Stimulated activated CD4-positive, alpha-beta T cell treated with anti-CD3 and anti-CD28 coated beads, Interleukin-1b, Interleukin-23, amount 100 ng/mL, for 1 hour (primary cell): ENCODE measurements at regions not wholly inside any gene's neighbourhood (a gene's known extent, or its start where the extent isn't known, plus 50 kb on each side); places are given as distances from the start of the nearest gene placed in this dataset.
"Not testable (repeated sequence)": the region's sequence is repeated elsewhere in the genome, so short reads cannot be mapped to it uniquely, and the experiment has no call there.

ENCODE experiments used
- DNase-seq, 2 donors: peaks; one replicate each; pipeline ENCODE4 v3.0.0-alpha.2; 2020; ENCODE audit warnings: low read depth in 2 of 2

DNA sequence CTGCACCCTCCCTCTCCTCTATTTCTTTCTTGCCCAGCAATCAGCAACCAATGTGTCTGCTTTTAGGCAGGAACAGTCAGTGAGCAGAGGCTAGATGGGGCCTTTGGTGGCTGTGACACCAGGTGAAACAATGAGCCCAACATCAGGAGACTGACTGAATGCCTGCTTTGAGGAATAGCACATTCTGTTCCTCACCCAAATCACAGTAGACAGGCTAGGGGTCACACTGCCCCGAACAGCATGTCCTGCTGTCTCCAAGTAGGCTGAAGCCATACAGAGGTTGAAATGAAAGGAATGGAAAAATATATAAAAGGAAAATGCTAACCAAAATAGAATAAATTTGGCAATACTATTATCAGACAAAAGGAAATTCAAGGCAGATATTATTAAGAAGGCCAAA is 122.5 kb upstream of the GDNF start:
- DNase-seq: no peak

DNA sequence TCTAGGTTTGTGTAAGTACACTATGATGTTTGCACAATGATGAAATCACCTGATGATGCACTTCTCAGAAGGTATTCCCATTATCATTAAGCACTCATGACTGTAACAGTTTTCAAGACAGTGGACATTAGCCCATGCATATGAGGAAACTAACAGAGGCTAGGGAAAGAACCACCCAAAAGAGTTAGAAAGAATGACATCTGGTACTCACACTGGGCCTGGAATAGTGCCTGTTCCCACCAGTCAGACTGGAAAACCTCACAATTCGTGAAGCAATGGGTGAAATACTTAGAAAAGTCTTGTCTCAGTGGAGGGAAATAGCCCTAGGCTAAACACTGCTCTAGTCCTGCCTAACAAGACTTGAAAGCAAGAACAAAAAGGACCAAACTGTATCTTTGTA is 117.4 kb upstream of the GDNF start:
- no peak for DNase-seq

DNA sequence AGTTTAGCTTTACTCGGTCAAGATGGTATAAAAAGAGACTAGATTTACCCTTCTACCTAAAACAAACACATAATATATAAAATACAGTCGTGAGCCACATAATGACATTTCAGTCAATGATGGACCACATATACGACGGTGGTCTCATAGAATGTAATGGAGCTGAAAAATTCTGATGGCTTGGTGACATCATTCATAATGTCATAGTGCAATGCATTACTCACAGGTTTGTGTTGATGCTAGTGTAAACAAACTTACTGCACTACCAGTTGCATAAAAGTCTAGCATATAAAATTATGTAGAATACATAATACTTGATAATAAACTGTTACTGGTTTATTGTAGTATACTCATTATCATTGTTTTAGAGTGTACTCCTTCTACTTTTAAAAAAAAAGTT is 115.9 kb upstream of the GDNF start:
- no peak for DNase-seq

DNA sequence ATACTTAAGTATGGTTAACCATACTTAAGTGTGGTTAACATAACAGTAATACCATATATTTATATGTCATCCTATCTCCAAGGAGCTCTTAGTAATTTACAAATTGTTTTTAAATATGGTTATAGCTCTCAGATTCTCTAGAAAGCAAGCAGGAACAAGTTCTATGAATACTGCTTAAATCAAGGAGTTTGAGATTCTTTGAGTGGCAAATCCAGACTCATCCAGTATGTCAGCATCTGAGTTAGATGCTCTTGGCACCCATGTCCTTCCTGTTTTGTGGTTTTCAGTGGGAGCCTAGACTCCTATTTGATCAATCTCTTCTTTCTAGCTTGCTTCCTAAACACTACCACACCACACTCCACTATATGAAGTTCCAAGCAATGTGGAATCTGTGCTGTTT is 114.7 kb upstream of the GDNF start:
- no peak for DNase-seq

GRCh38 chr5:37951946-37952721 is 112.3 kb upstream of the GDNF start:
- no peak for DNase-seq

DNA sequence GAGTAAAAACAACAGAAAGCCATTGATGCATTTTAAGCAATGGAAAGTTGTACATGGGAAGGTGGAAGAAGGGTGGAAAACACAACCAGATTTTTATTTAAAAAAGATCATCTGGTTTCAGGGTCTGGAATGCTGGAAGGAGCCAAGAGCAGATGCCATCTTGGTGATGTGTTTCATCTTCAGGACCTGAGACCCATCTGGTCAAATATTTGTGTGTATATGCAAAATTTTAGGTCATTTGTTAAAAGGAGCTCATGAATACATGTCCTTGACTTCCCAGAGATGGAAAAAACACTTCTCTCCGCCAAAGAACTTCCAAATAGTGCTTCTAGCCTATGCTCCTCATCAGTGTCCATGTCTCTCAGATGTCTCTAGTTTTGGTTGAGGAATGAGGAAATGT is 110.6 kb upstream of the GDNF start:
- DNase-seq: no peak

DNA sequence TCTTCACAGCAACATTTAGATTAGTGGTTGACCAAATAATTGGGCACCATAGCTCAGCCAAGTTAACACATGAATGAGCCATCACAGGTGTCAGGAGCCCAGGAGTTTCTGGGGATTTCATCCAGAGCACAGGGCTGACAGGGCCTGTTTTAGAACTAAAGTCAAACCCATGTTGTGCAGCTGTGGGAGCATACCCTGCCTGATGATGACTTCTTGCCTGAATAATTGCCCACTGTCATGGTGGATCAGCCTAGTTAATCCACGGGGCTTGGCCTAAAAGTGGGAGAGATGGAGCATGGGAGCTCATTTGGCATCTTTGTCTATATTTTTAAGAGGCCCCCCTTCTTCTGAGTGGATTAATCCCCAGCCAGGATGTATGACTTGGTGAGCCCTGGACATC is 105.6 kb upstream of the GDNF start:
- DNase-seq: no peak

DNA sequence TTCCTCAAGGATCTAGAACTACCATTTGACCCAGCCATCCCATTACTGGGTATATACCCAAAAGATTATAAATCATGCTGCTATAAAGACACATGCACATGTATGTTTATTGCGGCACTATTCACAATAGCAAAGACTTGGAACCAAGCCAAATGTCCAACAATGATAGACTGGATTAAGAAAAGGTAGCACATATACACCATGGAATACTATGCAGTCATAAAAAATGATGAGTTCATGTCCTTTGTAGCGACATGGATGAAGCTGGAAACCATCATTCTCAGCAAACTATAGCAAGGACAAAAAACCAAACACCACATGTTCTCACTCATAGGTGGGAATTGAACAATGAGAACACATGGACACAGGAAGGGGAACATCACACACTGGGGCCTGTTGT is 103.3 kb upstream of the GDNF start:
- DNase-seq: not testable (repeated sequence)

DNA sequence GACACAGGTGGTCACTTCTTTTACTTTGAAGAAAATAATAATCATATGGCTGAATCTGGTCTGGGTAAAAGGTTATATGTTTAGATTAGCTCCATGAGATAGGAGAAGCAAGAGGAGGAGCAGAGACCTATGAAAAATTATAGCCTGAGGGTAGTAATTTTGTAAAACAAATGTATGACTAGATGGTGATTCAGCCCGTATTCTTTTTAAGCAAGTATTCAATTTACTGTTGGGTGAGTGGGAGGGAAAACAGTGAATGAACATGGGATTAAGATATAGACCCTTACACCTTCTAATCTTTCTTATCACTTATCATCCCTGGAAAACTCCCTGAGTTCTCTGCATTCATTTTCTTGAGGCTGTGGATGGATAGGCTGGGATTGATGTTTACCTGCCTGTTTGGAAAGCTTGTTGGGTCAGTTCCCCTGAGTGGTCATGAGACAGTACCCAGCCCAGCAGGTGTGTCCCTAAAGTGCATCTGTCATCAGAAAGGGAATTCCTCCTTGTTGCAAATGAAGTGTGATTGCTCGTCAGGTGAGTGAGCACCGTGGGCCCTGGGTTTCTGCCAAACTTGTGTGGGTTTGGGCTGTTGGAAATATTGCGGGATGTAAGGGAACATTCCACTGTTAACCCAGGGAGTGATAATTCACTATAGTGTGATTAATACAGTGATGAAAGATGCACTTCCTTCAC is 101.2 kb upstream of the GDNF start:
- no peak for DNase-seq

DNA sequence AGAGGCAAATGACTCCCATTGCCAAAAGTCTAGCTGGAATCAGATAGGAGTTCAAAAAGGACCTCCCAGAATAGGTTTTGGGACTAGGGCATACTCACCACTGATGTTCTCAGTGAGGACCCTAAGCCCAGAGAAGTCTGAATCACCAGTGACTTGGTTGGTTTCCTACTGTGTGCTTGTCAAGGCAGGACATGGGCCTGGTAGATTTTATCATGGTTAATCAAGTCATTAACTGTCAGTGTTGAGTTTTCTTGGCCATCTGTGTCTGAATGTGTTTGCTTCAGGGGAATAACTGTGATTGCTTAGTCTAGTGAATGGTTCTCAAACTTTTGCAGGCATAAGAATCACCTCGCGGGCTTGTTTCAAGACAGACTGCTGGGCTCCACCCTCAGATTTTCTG is 99.0 kb upstream of the GDNF start:
- DNase-seq: no peak

- DNase-seq: no peak
These were observed 98.4 kb upstream of the GDNF start for GRCh38 chr5:37938076-37938852.

DNA sequence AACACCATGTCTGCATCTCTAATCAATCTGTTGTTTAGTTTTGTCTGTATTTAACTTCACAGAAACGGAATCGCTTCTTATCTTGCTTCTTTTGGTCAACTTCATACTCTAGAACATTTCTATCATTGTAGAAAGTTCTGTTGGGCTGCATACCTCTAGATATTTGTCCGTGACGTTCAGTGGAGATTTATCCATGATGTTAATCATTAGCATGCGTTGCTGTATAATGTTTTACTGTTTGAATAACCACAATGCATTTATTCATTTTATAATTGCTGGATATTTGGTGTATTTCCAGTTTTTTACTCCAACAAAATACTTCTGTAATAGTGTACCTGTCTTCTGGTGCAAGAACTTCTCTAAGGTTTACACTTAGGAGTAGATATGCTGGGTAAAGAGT is 96.2 kb upstream of the GDNF start:
- no peak for DNase-seq

DNA sequence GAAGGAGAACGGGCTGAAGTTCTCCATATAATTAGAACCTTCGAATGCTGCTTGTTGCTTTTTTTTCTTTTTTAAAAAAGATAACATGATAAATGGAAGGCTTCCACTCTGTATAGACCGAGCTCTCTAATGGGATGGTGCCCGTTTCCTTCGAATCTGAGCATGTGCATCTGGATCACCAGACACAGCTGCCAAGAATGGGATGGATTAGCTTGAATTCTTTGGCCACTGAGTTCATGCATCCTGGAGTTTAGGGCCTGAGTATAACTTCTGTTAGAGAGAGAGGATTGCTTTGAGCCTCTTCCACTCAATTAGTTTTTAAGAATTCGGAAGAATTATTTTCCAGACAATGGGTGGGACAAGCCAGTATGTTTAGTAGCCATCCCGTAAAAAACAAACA is 93.7 kb upstream of the GDNF start:
- no peak for DNase-seq

GRCh38 chr5:37932450-37932849 is 92.6 kb upstream of the GDNF start:
- DNase-seq: no peak

- DNase-seq: no peak
These were observed 91.7 kb upstream of the GDNF start for GRCh38 chr5:37931541-37931940.

DNA sequence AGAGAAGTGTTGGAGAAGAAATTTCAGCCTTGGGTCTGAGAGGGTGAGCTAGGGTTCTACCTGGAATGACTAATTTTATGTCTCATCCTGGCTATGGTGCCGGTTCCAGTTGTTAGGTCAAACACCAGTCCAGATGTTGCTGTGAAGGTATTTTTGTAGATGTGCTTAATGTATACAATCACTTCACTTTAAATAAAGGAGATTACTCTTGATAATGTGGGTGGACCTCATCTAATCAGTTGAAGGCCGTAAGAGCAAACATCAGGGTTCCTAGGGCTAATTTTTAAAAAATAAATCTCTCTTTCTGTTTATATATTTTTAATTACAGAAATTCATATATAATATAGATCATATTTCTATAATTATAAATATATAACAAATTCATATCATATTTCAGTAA is 90.5 kb upstream of the GDNF start:
- no peak for DNase-seq

DNA sequence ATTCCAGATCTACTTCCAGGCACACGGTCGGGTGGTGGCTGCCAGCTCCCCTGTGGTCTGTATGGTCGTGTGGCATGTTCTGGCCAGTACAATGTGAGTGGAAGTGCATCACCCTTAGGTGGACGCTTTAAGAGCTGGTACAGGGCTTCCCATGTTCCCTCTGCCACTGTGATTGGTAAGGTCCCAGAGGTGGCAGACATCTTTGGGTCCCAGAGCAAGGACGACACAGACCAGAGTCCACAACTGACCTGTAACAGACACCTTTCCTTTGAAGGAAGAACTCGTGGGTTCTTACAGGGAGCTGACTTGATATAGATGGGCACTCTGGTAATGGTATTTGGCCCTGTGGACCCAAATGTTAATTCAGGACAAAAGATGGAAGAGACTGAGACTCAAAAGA is 90.0 kb upstream of the GDNF start:
- no peak for DNase-seq

DNA sequence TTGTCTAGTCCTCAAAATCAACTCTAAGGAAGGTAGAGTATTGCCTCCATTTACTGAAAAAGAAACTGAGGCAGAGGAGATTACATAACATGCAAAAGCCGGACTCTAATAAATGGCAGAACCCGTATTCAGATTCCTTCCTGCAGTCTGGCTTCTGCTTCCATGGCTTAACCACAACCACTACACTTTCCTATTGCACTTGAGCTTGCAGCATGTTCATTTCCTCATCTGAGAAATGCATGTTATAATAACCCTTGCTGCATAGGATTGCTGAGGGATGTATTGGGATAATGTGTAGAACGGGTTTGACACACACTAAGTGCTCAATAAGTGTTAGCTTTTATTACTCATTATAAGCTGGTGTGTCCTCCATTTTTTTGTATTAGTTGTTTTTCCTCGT is 87.9 kb upstream of the GDNF start:
- not testable (repeated sequence) for DNase-seq

- no peak for DNase-seq
These were observed 86.9 kb upstream of the GDNF start for GRCh38 chr5:37926732-37927131.

DNA sequence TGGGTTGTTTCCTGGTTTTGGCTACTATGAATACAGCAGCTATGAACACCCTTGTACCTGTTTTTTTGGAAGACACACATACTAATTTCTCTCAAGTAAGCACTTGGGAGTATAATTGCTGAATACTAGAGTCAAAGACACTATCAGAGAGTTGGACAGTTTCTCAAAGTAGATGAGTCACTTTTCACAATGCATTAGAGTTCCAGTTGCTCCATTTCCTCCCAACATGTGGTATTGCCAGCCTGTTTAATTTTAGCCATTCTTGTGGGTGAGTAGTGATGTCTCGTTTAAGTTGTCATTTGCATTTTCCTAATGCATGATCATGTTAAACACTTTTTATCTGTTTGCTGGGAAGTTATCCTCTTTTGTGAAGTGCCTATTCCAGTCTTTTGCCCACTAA is 81.6 kb upstream of the GDNF start:
- no peak for DNase-seq

GRCh38 chr5:37918424-37918823 is 78.6 kb upstream of the GDNF start:
- DNase-seq: no peak

DNA sequence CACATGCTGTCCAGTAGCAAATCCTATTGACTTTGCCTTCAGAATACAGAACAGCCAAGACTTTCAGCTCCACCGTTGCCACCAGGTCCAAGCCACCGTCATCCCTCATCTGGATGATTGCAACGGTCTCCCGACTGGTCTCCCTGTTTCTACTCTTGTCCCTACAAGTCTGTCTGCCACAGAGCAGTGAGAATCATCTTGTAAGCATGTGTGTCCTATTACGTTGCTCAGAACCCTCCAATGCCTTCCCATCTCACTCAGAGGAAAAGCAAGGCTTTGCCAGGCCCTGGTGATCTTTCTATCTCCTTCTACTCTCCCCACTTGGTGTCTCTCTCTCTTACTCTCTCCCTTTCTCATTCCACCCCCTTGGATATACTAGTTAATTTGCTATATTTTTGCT is 76.7 kb upstream of the GDNF start:
- no peak for DNase-seq
